Skin of body (tissue), 1 donor: ENCODE measurements at regions not wholly inside any gene's neighbourhood (a gene's known extent, or its start where the extent isn't known, plus 50 kb on each side); places are given as distances from the start of the nearest gene placed in this dataset.

Source experiments
- DNase-seq: peaks from one replicate; lab custom pipeline; 2025; lab: John Stamatoyannopoulos, UW

DNA sequence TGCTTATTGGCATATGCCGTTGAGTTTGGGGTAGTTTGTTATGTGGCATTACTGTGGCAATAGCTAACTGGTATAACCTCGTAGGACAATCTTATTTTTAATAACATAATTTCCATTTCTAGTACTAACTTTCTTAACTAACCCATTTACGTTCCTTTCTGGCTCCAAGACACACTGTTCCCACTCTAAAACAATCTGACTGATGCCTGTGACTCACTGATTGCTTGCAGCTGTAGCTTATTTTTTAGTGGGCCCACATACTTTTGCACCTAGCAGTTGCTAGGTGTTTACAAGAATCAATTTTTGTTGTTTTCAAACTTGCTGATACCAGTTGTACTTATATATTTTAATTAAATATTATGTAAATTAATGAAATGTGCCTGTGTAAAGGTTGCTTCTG lies 52.2 kb downstream of the FAT3 start:
- no peak for DNase-seq

DNA sequence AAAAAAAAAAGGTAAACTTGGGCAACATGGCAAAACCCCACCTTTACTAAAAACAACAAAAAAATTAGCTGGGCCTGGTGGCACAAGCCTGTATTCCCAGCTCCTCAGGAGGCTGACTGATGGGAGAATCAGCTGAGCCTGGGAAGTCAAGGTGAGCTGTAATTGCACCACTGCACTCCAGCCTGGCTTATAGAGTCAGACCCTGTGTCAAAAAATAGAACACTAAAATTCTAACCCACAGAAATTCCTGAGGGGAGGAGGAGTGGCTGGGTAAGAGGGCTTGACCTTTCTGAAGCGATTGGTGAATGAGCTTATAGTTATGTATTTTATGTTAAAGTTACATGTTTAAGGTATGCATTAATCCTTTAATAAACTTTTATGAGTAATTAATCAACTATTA lies 53.3 kb downstream of the FAT3 start:
- no peak for DNase-seq

DNA sequence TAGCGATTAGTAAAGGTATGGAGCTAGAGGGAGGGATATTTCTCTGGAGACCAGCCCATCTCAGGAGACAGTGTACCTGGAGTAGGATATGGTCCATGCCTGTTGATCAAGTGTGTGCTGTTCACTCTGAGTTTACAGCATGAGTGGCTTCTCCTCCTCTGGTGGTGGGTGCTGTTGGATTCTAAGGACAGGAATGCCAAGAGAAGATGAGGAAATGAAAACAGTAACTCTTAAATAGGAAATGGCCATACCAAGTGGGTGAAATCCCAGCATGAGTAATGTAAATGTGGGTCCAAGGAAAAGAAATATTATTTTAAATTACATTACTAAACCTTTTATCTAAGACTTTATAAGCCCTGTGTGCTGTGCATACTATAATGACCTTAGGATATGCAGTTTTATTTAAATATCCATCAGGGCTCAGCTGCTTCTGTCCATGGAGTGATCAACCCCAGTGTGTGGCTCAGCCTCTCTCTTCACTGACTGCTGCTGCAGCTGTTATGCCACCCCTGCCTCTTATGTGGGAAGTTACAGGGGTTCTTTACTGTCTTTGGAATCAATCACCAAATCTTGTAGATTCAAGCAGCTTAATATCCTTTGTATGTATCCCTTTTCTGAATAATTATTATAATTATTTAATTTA lies 54.3 kb downstream of the FAT3 start:
- DNase-seq: no peak

DNA sequence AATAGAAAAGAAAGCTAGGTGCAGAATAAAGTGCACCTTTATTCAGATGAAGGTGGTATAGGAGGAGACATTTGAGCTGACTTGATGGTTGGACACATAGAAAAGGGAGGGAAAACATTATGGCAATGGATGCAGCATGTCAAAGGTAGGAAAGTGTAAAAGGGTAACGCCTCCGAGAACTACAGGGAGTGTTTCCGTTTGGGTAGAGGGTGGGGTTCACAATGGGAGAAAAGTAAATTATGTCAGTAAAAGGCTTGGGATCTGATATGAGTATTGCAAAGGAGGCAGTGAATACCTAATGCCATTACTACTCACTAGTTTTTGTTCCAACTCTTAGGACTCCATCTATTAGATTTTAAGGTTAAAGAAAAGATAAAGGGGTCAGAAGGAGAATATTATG lies 59.5 kb downstream of the FAT3 start:
- DNase-seq: no peak

DNA sequence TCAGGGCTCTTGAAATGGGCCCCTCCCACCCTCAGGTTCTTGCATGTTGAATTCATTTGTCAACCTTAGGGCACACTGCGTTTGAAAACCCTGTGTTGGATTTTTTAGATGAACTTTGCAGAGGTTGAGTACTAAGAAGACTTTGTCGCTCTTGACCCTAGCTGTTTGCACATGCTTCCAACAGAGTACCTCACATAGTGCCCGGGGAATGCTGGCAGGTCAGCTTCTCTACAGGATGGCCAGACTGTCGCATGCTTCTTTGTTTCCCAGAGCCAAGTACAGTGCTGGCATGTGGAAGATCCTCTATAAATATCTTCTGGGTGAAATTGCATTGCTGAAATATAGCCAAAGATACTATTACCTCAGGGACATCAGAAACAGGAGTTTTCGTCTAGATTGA lies 59.9 kb downstream of the FAT3 start:
- DNase-seq: no peak

DNA sequence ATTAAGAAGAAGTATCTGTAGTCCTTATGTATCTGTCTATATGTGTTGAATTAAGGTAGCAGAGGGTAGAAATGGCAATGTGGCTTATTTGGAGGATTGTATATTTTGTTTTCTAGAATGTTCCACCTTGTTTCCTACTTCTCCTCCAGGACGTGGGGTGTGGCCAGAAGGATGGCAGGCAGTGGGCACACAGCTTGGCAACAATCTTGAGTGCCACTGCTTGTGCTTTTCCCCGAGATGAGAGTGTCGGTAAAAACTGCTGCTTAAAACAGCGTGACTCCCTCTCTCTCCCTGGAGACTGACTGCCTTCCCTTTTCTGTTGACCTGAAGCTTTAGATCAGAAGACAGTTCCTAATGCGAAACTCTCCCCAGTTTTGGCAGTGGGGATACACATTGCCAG lies 61.2 kb downstream of the FAT3 start:
- DNase-seq: no peak

DNA sequence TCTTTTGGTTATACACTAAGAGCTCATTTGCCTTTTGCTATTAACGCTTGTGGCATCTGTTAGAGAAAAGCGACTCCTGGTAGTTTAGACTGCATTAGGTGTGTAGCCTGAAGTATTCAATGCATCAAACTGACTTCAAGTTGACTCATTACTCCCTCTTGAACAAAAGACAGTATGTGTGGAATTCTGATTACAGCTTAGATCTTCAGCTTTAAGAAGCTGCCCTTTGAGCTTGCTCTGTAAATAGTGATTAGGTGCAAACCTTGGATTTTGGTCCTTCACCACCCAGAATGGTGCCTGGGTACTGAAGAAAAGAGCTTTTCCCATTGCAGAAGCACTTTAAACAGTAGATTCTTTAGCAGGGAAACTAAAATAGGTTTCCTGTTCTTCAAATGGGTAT lies 62.1 kb downstream of the FAT3 start:
- no peak for DNase-seq

DNA sequence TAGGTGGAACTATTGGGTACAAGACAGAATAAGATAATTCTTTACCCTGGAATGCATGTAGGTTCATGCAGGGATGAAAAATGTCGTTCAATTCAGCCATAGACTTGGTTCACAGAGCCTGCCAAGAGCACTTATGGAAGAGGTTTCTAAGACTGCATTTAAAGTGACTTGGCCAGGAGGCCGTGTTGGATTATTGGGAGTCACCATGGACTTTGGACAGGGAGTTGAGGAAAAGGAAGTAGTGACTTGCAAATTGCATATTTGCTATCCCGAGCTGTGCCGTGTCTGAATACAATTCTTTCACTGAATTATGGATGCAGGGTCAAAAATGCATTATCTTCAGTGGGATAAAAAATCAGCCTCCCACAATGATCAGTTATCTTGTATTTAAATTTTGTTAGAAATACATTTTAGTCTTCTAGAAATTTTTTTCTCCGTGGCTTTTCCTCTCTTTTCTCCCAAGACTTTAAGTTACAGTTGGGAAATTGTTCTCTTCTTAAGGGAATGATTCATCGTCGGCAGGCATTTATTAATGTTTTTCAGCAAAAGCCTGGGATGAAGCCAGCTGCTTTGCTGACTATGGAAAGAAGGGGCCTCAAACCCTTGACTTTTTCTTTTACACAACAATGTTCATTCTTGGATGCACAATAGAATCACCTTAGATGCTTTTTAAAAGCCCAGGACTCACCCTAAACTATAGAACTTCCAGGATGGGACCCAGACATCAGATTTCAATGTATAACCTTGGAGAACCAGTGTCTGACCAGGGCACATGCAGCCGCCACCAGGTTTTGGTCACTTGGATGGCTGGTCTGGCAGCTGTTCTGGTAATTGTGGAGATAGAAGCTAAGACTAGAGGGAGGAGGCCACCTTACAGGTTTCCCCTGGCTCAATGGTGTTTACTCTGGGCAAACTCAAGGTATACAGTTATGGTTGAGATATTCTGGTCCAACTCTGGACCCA lies 70.8 kb downstream of the FAT3 start:
- DNase-seq: no peak

DNA sequence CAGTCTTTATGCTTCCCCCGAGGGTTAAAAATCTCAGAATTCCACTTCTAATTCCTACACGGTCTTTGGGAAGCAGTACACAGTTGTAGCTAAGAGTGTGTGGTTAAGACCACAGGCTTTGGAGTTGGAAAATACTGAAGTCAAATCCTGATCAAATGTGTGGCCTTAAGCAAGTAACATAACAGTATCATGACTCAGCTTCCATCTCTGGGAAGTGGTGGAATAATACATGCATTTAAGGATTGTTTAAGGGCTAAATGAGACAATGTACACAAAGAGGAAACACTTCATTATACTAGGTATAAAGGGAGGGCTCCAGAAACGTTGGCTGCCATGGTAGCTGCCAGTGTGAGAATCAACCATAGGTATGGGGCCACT lies 71.5 kb downstream of the FAT3 start:
- DNase-seq: no peak

DNA sequence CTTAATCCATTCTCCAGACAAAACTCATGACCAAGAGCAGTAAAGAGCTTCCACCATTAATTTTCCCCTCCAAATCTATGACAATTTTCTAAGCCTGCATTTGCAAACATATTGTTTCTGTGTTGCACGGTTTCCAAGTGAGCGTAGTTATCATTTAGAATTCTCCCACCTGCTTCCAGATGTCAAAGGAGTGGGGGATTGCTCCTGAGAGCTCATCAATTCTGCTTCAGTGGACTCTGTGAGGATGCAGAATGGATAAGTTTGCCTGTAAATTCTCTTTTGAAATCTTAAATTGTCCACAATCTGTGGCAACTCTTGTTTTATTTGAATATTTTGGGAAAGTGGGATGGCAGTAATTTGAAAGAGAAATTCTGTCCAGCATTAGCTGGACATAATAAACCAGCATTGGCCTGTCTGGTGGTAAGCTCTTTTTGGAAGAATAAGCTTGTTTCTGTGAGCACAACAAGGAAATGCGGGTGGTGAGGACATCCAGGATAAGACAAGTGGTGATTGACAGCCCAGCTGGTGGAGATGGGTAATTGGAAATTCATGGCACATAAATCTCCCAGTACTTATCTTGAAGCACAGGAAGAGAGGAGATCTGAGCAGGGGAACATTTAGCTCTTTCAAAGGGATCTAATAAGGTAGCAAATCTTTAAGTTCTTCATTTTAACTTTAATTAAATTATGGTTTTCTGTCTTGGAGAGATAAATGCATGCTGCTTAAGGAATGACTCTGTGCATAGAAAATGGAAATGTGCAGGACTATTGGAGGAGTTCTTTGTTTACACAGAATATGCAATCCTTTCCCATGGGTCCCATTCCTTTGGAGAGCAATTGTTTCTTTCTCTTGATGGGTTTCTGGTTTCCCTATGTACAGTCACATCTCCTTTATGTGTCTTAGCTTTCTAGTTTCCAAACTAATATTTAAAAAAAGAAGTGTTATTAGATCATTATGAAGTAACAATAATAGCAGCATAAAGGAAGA lies 73.2 kb downstream of the FAT3 start:
- no peak for DNase-seq

DNA sequence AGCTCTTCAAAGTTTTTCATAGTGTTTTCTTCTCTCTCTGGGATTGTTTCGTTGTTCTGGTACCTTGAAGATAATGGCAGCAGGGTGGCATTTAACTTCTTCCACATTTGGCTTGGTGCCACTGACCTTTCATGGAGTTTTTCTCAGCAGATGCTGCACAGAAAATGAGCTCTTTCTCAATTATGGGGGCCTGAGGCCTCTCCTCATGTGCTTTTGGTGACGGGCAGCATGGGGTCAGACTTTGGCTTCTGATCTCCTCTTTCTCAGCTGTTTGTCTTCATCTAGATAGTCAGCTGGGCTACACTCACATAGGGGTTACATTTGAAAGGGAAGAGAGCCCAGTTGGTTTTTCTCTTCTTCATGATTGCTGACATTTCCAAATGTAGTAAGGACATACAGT lies 76.3 kb downstream of the FAT3 start:
- DNase-seq: no peak

DNA sequence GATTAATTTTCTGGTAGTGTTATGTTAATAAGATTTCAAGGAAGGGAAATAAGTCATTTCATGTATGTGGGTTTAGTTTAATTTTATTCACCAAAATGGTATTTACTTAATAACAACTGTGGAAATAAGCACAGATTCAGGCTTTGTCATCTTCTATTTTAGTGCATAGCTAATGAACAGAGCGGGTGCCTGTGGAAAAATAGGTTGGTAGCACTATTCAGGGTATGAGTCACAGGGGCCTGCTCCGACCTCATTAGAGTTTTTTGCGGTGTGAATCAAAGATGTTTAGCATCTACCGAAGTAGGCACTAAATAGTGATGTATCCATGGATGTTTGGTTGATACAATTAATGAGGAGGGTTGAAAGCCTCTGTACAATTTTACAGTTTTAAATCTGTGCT lies 78.2 kb downstream of the FAT3 start:
- DNase-seq: no peak

DNA sequence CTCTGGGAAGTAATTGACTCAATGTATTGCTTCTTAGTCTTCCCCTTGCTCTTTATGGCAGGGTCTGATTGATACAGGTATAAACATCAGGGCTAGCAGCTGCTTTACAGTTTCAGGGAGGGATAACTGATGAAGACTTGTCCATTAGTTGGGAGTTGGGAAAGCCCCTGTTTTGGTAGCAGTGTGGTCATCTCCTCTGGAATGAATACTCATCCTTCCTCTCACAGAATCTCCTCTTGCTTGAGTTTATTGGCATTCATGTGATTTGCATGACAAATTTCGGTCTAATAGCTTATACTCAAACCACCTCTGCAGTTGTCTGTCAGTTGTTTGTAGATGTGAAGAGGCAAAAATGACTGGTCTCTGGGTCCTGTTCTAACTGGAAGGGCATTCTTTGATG lies 79.7 kb downstream of the FAT3 start:
- no peak for DNase-seq

DNA sequence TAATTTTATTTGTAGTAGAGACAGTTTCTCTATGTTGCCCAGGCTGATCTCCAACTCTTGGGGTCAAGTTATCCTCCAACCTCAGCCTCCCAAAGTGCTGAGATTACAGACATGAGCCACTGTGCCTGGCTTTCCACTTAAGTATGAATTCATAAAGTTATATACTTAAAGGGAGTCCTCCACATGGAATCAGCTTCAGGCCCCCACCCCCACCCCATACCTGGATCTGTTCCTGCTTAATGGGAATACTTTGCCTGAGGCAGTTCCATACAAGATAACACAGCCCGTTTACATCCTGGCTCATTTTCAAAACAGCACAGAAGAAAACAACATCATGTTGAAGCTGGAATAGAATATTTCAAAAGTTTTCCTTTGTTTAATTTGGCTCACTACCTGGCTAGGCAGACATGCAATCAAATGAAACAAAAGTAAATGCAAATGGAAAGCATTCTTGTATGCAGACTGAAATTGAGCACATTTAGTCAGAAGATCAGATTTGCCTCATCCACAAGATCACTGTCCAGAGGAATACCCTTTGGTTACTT lies 82.4 kb downstream of the FAT3 start:
- no peak for DNase-seq

DNA sequence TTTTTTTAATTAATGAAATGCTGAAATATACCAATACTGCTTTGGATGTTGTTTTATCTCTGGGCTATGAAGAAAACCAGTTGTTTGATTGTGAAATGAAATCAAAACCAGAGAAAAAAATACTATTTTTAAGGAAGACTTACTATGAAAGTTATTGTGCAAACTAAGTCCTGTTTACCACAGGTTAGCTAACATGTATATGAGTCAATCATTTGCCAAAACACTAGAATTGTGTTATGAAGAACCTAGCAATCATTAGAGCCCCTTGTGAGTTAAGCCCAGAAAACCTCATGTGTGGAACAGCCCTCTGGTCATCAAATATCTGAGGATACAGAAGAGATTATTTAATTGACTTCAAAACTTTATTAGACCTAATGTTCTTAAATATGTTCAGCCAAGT lies 83.7 kb downstream of the FAT3 start:
- no peak for DNase-seq

DNA sequence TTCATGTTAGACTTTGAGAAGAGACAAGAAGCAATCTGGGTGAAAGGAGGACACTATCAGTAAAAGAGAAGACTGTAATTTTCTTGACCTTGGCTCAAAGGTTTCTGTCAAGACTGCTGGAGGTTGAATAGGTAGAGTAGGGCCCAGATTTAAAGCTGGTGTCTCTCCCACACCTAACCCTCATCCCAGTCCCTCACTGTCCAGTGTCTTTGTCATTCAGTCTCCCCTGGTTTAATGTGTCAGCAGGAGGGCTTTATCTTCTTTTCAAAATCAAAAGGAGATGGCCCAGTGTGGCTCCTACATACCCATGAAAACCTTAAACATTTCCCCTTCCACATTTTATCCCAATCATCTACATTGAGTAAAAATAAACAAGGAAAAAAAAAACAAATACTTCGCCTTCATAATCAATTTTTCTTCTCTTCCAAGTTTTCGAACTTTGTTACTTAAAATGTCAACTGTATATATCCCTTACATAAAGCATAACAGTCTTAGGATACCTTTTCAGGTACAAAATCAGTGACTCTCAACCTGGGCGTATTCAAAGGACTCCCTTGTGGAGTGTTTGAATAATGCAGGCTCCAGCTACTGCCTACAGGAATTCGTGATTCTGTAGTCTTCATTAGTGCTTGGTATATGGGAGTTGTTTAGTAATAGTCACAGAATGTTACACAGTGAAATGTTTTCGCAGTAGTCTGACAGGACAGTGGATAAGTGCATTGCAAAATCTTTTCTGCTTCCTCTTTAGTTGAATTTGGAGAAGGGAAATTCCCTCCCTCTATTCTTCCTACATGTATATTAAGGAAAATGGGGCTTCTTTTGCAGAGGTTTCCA lies 87.2 kb downstream of the FAT3 start:
- DNase-seq: no peak

DNA sequence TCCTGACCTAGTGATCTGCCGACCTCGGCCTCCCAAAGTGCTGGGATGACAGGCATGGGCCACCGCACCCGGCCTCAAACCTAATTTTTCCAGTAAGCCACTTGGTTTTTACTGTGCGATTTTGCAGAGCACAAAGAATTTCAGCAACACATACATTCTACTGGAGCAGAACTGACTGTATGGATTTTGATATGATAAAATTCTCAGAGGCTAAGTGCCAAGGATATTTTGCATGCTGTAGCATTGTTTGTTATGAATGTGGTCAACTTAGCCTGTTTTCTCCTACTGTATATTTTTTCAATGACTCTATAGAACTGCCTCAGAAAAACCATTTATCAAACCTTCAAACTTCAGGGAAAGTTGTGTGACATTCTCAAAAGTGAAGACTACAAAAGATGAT lies 89.2 kb downstream of the FAT3 start:
- no peak for DNase-seq

DNA sequence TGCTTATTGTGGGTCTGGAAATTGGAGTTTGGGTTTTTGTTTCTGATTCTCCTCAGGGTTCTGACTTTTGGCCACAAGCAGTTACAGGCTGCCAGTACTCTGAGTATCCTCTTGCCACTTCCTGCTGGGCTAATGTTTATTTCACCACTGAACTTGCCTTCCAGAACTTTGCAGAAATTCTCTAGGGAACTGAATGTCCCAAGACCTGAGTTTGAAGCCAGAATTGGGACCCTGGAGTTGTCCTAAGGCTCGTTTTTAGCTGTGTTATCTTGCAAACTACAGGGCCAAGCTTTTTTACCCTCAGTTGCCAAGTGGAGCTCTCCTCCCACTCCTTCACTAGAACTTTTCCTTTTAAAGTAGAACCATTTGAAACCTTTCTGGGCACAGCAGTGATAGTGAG lies 89.9 kb downstream of the FAT3 start:
- DNase-seq: no peak

DNA sequence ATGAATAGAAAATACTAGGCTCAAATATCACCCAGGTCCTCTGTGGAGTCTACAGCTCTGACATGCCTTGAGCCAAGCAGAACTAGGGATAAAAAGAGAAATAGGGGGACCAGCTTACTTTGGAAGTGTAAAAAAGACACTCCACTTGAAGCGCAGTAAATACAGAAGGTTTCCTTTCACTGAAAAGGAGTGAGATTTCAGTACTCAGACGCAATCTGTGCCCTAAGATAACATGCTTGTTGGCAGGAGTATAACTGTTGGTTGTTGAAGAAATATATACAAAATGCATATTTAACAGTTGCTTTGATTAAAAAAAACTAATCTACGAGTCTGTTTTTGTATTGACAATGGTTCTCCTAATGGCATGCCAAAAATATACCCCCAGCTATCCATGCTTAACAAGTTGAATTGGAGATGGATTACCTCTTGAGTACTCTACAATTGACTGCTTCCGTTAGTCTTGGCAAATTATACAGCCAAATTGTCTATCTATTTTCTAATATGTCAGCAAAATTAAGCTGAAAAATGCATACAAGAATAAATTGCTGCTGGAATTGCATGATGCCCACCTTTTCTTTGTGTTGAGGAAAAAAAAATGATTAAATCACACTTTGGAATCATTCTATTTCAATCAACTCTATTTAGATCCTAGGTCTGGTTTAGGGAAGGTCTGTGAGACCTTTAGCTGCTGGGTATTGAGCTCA lies 91.6 kb downstream of the FAT3 start:
- DNase-seq: no peak

DNA sequence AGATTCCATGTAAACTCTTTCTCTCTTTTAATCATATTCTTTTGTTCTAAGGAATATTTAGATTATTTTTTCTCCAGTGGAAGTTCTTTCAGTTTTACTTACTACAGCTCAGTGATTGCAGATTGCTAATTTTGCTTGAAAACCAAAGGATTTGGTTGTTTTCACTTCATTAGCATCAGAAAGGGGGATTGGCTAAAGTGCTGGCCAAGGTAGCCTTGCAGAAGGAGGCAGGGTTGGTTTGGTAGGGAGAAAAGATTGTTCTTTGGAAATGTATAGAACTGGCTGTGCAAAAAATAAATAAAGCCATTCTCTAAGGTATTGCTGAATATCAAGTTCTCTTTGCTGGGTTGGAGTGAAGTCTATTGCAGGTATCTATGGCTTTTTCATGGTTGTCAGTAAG lies 92.6 kb downstream of the FAT3 start:
- no peak for DNase-seq
